Lung (tissue), 11 donors: ENCODE measurements at regions not wholly inside any gene's neighbourhood (a gene's known extent, or its start where the extent isn't known, plus 50 kb on each side); places are given as distances from the start of the nearest gene placed in this dataset.
A peak's percentile ranks its signal among the peaks of the same experiment; 100 is the strongest.

ENCODE experiments used
- ATAC-seq: fragments of 200-7000 bp; cut with Tn5 transposase; one replicate; pipeline ENCODE4 v1.9.1; 2020; ENCODE audit warnings: moderate number of reproducible peaks; ENCODE audit not compliant: insufficient read depth, low FRiP score
- DNase-seq, 3 donors: peaks; one replicate each; pipeline ENCODE4 v3.0.0-alpha.2; 2013 to 2017
- H3K27ac ChIP-seq, 2 donors: one replicate each; pipeline ENCODE4 v1.5.1; 2013; ENCODE audit warnings: mild to moderate bottlenecking in 2 of 2, moderate library complexity in 2 of 2, control low read depth in 1 of 2, inconsistent platforms in 1 of 2, low read depth in 1 of 2, low read length in 1 of 2
- H3K27me3 ChIP-seq, 3 donors: one replicate each; pipeline ENCODE4 v1.5.1; 2013; ENCODE audit warnings: low read length in 2 of 3; ENCODE audit not compliant: control insufficient read depth in 3 of 3, insufficient read depth in 3 of 3
- H3K36me3 ChIP-seq, 4 donors: one replicate each; pipeline ENCODE4 v1.5.1; 2013; ENCODE audit warnings: low read length in 4 of 4, mild to moderate bottlenecking in 1 of 4, moderate library complexity in 1 of 4; ENCODE audit not compliant: control insufficient read depth in 4 of 4, insufficient read depth in 4 of 4
- H3K4me1 ChIP-seq, 5 donors: one replicate each; pipeline ENCODE4 v1.5.1; 2013; ENCODE audit warnings: low read length in 5 of 5, mild to moderate bottlenecking in 2 of 5, moderate library complexity in 1 of 5; ENCODE audit not compliant: control insufficient read depth in 5 of 5, insufficient read depth in 5 of 5
- H3K4me3 ChIP-seq: one replicate; pipeline ENCODE4 v1.5.1; 2013; ENCODE audit warnings: mild to moderate bottlenecking, control low read depth, moderate library complexity
- H3K9ac ChIP-seq, 2 donors: one replicate each; pipeline ENCODE4 v1.5.1; 2013; ENCODE audit warnings: low read length in 2 of 2, control low read depth in 1 of 2; ENCODE audit not compliant: insufficient read depth in 1 of 2
- H3K9me3 ChIP-seq, 4 donors: one replicate each; pipeline ENCODE4 v1.5.1; 2013; ENCODE audit warnings: low read length in 3 of 4, mild to moderate bottlenecking in 1 of 4, moderate library complexity in 1 of 4; ENCODE audit not compliant: control insufficient read depth in 4 of 4, insufficient read depth in 3 of 4
- WGBS, 2 donors: extraction: QIAGEN DNeasy Blood & Tissue Kit; methylation state at CpG; one replicate each; pipeline ENCODE4 v1.1.7; 2013; 5-methylcytosine and 5-hydroxymethylcytosine counted together
- TF ChIP-seq, protein P1 (sequence below): IDR thresholded peaks from 2 replicates; pipeline ENCODE4 v1.5.1; 2012; ENCODE audit warnings: mild to moderate bottlenecking; ENCODE audit errors: control extremely low read depth, extremely low read depth
- donor health status: control.
- donor health status: control.
- donor health status: Bipolar disorder and iron deficiency.
- donor health status: healthy.
- donor health status: DM: yes; HTN: yes; CAD: no.

DNA sequence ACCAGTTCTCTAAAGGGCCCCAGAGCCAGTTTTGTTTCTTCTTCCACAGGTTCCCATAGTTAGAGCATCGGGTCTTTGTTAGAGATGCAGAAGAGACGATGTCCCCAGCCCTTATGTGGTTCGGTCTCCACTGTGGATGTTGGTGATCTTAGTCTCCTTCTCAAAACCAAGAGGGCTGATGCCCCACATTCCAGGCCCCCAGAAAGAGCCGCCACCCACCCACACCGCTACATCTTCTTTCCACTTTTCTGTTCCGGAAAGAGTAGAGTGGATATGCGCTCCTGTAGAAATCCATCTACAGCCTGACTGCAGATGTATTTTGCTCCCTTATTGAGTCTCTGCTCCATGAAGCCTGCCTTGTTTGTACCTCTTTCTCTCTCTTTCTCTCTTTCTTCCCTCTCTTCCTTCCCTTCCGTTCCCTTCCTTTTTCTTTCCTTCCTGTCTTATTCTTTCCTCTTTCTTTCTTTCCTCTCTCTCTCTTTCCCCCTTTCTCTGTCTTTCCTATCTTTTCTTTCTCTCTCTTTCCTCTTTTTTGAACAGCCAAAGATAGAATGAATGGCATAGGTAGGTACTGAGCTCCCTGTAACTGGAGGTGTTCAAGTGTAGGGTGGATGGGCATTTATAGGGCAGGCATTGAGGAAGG lies 224.3 kb downstream of the SEC14L1 start:
- H3K36me3 ChIP-seq = no peaks in the 10 kb centered on the region
- H3K27me3 ChIP-seq = no peaks in the 10 kb centered on the region
- H3K9ac ChIP-seq = no peak overlapping the region
- DNase-seq (no peak), ATAC-seq (no peak)
- peaks cover 0 to 15% (median 12%) of the 10 kb centered on the region in 5 donors for H3K4me1 ChIP-seq
- 94 to 96% methylated on average over 8 of the region's 8 CpGs for WGBS, 2 donors
- no peaks in the 10 kb centered on the region for H3K9me3 ChIP-seq
- no peak overlapping the region for H3K27ac ChIP-seq
- no peak overlapping the region for H3K4me3 ChIP-seq
- TF ChIP-seq, protein P1, sequence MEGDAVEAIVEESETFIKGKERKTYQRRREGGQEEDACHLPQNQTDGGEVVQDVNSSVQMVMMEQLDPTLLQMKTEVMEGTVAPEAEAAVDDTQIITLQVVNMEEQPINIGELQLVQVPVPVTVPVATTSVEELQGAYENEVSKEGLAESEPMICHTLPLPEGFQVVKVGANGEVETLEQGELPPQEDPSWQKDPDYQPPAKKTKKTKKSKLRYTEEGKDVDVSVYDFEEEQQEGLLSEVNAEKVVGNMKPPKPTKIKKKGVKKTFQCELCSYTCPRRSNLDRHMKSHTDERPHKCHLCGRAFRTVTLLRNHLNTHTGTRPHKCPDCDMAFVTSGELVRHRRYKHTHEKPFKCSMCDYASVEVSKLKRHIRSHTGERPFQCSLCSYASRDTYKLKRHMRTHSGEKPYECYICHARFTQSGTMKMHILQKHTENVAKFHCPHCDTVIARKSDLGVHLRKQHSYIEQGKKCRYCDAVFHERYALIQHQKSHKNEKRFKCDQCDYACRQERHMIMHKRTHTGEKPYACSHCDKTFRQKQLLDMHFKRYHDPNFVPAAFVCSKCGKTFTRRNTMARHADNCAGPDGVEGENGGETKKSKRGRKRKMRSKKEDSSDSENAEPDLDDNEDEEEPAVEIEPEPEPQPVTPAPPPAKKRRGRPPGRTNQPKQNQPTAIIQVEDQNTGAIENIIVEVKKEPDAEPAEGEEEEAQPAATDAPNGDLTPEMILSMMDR = no peak

DNA sequence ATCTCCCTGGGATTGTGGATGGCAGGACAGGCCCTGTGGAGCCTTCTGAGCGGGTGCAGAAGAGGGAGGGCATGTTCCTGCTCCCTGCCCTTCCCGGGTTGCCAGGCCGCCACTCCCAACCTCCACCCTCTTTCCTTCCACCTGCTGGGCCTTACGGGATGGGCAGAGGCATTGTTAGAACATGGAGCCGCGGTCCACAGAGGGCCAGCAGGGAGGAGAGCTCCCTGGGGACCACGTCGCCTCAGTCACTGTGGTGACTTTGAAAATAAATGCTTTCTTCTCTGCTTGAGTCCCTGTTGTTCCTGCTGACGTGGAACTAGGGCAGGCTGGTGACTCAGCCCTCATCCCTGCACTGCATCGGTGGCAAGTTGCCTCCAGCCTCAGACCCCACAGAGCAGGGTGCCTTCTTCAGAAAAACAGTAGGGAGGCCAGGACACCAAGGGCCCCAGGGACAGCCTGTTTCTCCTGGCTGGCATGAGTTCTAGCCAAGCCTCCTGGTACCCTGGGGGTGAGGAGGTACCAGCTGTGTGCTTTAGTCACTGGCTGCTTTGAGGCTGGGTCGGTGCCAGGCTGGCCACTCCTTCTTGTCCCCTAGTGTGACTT lies 224.9 kb downstream of the SEC14L1 start:
- no peaks in the 10 kb centered on the region for H3K36me3 ChIP-seq
- no peak overlapping the region for H3K9ac ChIP-seq
- TF ChIP-seq, protein P1 = no peak
- no peak for DNase-seq
- H3K4me1 ChIP-seq = peaks cover 0 to 18% (median 12%) of the 10 kb centered on the region in 5 donors
- H3K4me3 ChIP-seq = no peak overlapping the region
- WGBS, 2 donors = 64 to 67% methylated on average over 11 of the region's 11 CpGs
- H3K27ac ChIP-seq = peak overlapping the region in 1 of 2 donors; percentile 37
- ATAC-seq = peak; percentile 49
- H3K27me3 ChIP-seq = no peaks in the 10 kb centered on the region
- no peaks in the 10 kb centered on the region for H3K9me3 ChIP-seq

DNA sequence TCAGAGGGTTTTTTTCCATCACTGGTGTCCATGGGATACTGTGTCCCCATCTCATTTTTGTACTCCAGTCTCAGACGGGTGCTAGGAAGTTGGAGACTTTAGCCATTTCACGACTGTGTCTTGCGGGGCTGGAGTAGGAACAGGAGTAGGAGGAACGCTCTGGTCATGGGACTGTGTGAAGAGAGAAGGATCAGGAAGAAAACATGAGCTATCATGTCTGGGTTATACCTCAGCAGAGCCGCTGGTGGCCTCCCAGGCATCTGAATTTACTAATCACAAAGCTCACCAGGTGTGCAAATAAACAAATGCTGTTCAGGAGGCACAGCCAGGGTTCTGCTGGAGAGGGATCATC lies 225.4 kb downstream of the SEC14L1 start:
- H3K36me3 ChIP-seq = no peaks in the 10 kb centered on the region
- no peaks in the 10 kb centered on the region for H3K9me3 ChIP-seq
- ATAC-seq = no peak
- TF ChIP-seq, protein P1 = no peak
- H3K4me1 ChIP-seq = peaks cover 0 to 23% (median 12%) of the 10 kb centered on the region in 5 donors
- H3K4me3 ChIP-seq = no peak overlapping the region
- DNase-seq = no peak
- 77 to 80% methylated on average over 5 of the region's 5 CpGs for WGBS, 2 donors
- H3K9ac ChIP-seq = no peak overlapping the region
- H3K27me3 ChIP-seq = no peaks in the 10 kb centered on the region
- peak overlapping the region in 1 of 2 donors; percentile 8 for H3K27ac ChIP-seq
